Left ventricle myocardium superior (tissue), 1 donor: ENCODE measurements at regions not wholly inside any gene's neighbourhood (a gene's known extent, or its start where the extent isn't known, plus 50 kb on each side); places are given as distances from the start of the nearest gene placed in this dataset.

Experiments used
- ATAC-seq: fragments of 200-7000 bp; cut with Tn5 transposase; one replicate; pipeline ENCODE4 v1.9.1; 2020; ENCODE audit warnings: mild to moderate bottlenecking, moderate library complexity
- DNase-seq: peaks from one replicate; pipeline ENCODE4 v3.0.0-alpha.2; 2020
- intact Hi-C: fragments of 100-400 bp; cut with micrococcal nuclease; formaldehyde crosslinking; loops from one replicate; pipeline ENCODE4 v1.11.0; 2022
- donor health status: DM: no; HTN: yes; CAD: no; lungs with severe emphysema.

GRCh38 chr7:49325571-49325970 lies 401.2 kb downstream of the CDC14C start:
- ATAC-seq (no peak), DNase-seq (no peak)
- intact Hi-C loops: no loop called here

- DNase-seq (no peak), ATAC-seq (no peak)
- intact Hi-C loops: no loop called here
These were observed 402.8 kb downstream of the CDC14C start for GRCh38 chr7:49327155-49327554.

- intact Hi-C loops: no loop called here
- ATAC-seq (no peak), DNase-seq (no peak)
These were observed 409.0 kb downstream of the CDC14C start for GRCh38 chr7:49333180-49333881.

GRCh38 chr7:49341849-49342248 lies 417.5 kb downstream of the CDC14C start:
- DNase-seq: peak; percentile 26
- intact Hi-C loops: no loop called here
- ATAC-seq: no peak

- DNase-seq: no peak
- intact Hi-C loops: no loop called here
- ATAC-seq: no peak
These were observed 420.2 kb downstream of the CDC14C start for GRCh38 chr7:49344556-49344955.

- ATAC-seq (peak; percentile 85), DNase-seq (no peak)
- intact Hi-C loops: no loop called here
These were observed 422.0 kb downstream of the CDC14C start for GRCh38 chr7:49346195-49346899.

- DNase-seq (no peak), ATAC-seq (no peak)
- intact Hi-C loops: no loop called here
These were observed 406.4 kb upstream of the VWC2 start for GRCh38 chr7:49367072-49367471.

- intact Hi-C loops: no loop called here
- no peak for ATAC-seq
- DNase-seq: no peak
These were observed 401.7 kb upstream of the VWC2 start for GRCh38 chr7:49371771-49372170.

- intact Hi-C loops: no loop called here
- ATAC-seq: no peak
These were observed 396.5 kb upstream of the VWC2 start for GRCh38 chr7:49376817-49377375.

GRCh38 chr7:49386792-49387191 lies 386.6 kb upstream of the VWC2 start:
- intact Hi-C loops: no loop called here
- no peak for DNase-seq
- no peak for ATAC-seq

More at GRCh38 chr7:49376817-49377375, 396.5 kb upstream of the VWC2 start:
- DNase-seq: no peak

- ATAC-seq: no peak
- intact Hi-C loops: no loop called here
- no peak for DNase-seq
These were observed 383.5 kb upstream of the VWC2 start for GRCh38 chr7:49389871-49390479.

- intact Hi-C loops: no loop called here
- no peak for DNase-seq
- no peak for ATAC-seq
These were observed 377.2 kb upstream of the VWC2 start for GRCh38 chr7:49396229-49396628.

- intact Hi-C loops: no loop called here
- no peak for DNase-seq
- ATAC-seq: no peak
These were observed 375.7 kb upstream of the VWC2 start for GRCh38 chr7:49397750-49398149.

GRCh38 chr7:49398236-49398635 lies 375.2 kb upstream of the VWC2 start:
- intact Hi-C loops: no loop called here
- DNase-seq (peak; percentile 35), ATAC-seq (peak; percentile 92)

- DNase-seq: no peak
- intact Hi-C loops: no loop called here
- ATAC-seq: peak; percentile 85
These were observed 374.7 kb upstream of the VWC2 start for GRCh38 chr7:49398746-49399145.

- no peak for DNase-seq
- intact Hi-C loops: no loop called here
- no peak for ATAC-seq
These were observed 372.4 kb upstream of the VWC2 start for GRCh38 chr7:49400891-49401550.

GRCh38 chr7:49403844-49404243 lies 369.6 kb upstream of the VWC2 start:
- ATAC-seq (no peak), DNase-seq (peak; percentile 28)
- intact Hi-C loops: no loop called here

GRCh38 chr7:49407205-49407604 lies 366.2 kb upstream of the VWC2 start:
- ATAC-seq (no peak), DNase-seq (no peak)
- intact Hi-C loops: no loop called here

GRCh38 chr7:49417034-49417433 lies 356.4 kb upstream of the VWC2 start:
- intact Hi-C loops: no loop called here
- ATAC-seq: no peak
- DNase-seq: no peak

GRCh38 chr7:49418963-49419362 lies 354.5 kb upstream of the VWC2 start:
- ATAC-seq: no peak
- intact Hi-C loops: no loop called here

More at GRCh38 chr7:49418963-49419362, 354.5 kb upstream of the VWC2 start:
- DNase-seq: no peak
